A549 (cell line): ENCODE measurements at regions not wholly inside any gene's neighbourhood (a gene's known extent, or its start where the extent isn't known, plus 50 kb on each side); places are given as distances from the start of the nearest gene placed in this dataset.

ENCODE experiments used
- CTCF ChIP-seq: fragments of >200 bp; sonication (Bioruptor Twin); formaldehyde crosslinking; IDR thresholded peaks from 3 replicates; pipeline ENCODE4 v1.5.1; 2016
- EHMT2 ChIP-seq: fragments of 200-600 bp; sonication (generic); IDR thresholded peaks from 2 replicates; pipeline ENCODE4 v1.6.1; 2016; ENCODE audit warnings: antibody characterized with exemption, low read depth, mild to moderate bottlenecking, moderate library complexity
- USF2 ChIP-seq: fragments of 450-650 bp; IDR thresholded peaks from 2 replicates; pipeline ENCODE4 v1.6.1; 2014; ENCODE audit warnings: antibody characterized with exemption

GRCh38 chr5:12312343-12312742 is 408.1 kb upstream of the CTNND2 start:
- TF ChIP-seq USF2 (no peak), CTCF (no peak), EHMT2 (no peak)
